Loucy (cell line): ENCODE measurements at regions not wholly inside any gene's neighbourhood (a gene's known extent, or its start where the extent isn't known, plus 50 kb on each side); places are given as distances from the start of the nearest gene placed in this dataset.

Experiments
- H2AFZ ChIP-seq: fragments of 200-600 bp; sonication (generic); 2 replicates; pipeline ENCODE4 v1.6.0; 2016; ENCODE audit warnings: antibody characterized with exemption, mild to moderate bottlenecking, low read length, moderate library complexity
- H3F3A ChIP-seq: fragments of 200-600 bp; 2 replicates; pipeline ENCODE4 v1.6.0; 2016; ENCODE audit warnings: antibody characterized with exemption, low read depth, mild to moderate bottlenecking
- H3K27me3 ChIP-seq: fragments of 200-600 bp; sonication (generic); 2 replicates; pipeline ENCODE4 v1.6.1; 2014; ENCODE audit warnings: low read length, mild to moderate bottlenecking; ENCODE audit not compliant: insufficient read depth, poor library complexity, severe bottlenecking
- H3K36me3 ChIP-seq: fragments of 200-600 bp; sonication (generic); 2 replicates; pipeline ENCODE4 v1.6.1; 2016; ENCODE audit warnings: low read length; ENCODE audit not compliant: insufficient read depth
- H3K4me1 ChIP-seq: fragments of 200-600 bp; sonication (generic); 2 replicates; pipeline ENCODE4 v1.5.1; 2014; ENCODE audit warnings: low read length, mild to moderate bottlenecking; ENCODE audit not compliant: insufficient read depth, poor library complexity, severe bottlenecking
- H3K4me2 ChIP-seq: fragments of 200-600 bp; sonication (generic); 2 replicates; pipeline ENCODE4 v1.6.0; 2014; ENCODE audit warnings: antibody characterized with exemption, low read length, low read depth, mild to moderate bottlenecking; ENCODE audit not compliant: poor library complexity, severe bottlenecking
- H3K4me3 ChIP-seq: fragments of 200-600 bp; sonication (generic); 2 replicates; pipeline ENCODE4 v1.5.1; 2014; ENCODE audit warnings: low read length, mild to moderate bottlenecking, mixed read lengths; ENCODE audit not compliant: poor library complexity, severe bottlenecking
- H3K79me2 ChIP-seq: fragments of 200-600 bp; sonication (generic); 2 replicates; pipeline ENCODE4 v1.6.1; 2014; ENCODE audit warnings: low read length; ENCODE audit not compliant: insufficient read depth
- H3K9ac ChIP-seq: fragments of 200-600 bp; sonication (generic); 2 replicates; pipeline ENCODE4 v1.6.0; 2014; ENCODE audit warnings: mild to moderate bottlenecking, low read depth, low read length, moderate library complexity; ENCODE audit not compliant: poor library complexity, severe bottlenecking
- H3K9me2 ChIP-seq: fragments of 200-600 bp; sonication (generic); replicated peaks from 2 replicates; pipeline ENCODE4 v1.6.1; 2016; ENCODE audit warnings: low read depth, low read length, mixed read lengths
- H3K9me3 ChIP-seq: fragments of 200-600 bp; sonication (generic); 2 replicates; pipeline ENCODE4 v1.6.1; 2014; ENCODE audit warnings: mild to moderate bottlenecking, antibody characterized with exemption, low read length, low read depth; ENCODE audit not compliant: insufficient read depth
- H4K20me1 ChIP-seq: fragments of 200-600 bp; sonication (generic); 2 replicates; pipeline ENCODE4 v1.6.0; 2014; ENCODE audit warnings: antibody characterized with exemption, low read length, mild to moderate bottlenecking; ENCODE audit not compliant: insufficient read depth, poor library complexity, severe bottlenecking
- EZH2phosphoT487 ChIP-seq: fragments of 200-600 bp; IDR thresholded peaks from 2 replicates; pipeline ENCODE4 v1.6.1; 2018; ENCODE audit warnings: antibody characterized with exemption, mild to moderate bottlenecking, moderate library complexity, borderline replicate concordance
- TF ChIP-seq, protein P1 (sequence below): fragments of 200-600 bp; sonication (generic); conservative IDR thresholded peaks from 2 replicates; pipeline ENCODE4 v1.5.1; 2014; ENCODE audit warnings: mild to moderate bottlenecking, antibody characterized with exemption, low read length

DNA sequence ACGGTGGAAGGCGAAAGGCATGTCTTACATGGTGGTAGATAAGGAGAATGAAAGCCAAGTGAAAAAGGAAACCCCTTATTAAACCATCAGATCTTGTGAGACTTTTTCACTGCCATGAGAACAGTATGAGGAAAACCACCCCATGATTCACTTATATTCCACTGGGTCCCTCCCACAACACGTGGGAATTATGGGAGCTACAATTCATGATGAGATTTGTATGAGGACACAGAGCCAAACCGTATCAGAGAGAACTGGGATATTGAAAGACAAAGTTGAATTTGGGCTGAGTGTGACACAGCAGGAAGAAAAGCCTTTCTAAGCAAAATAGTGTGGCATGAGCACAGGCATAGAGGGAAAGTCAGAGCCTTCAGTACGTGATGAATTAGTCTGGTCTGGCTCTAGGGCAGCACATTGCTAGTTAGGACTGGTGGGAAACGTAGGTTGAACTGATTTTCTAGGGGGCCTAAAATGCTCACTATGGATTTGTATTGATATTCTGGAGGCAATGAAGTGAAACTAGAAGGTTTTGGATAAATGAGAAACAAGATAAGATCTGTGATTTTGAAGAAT lies 84.8 kb upstream of the RND3 start:
- no peak overlapping the region for H3K4me2 ChIP-seq
- no peak overlapping the region for H3K4me3 ChIP-seq
- H2AFZ ChIP-seq: no peak overlapping the region
- no peaks in the 10 kb centered on the region for H3K36me3 ChIP-seq
- no peak for TF ChIP-seq EZH2phosphoT487
- TF ChIP-seq, protein P1, sequence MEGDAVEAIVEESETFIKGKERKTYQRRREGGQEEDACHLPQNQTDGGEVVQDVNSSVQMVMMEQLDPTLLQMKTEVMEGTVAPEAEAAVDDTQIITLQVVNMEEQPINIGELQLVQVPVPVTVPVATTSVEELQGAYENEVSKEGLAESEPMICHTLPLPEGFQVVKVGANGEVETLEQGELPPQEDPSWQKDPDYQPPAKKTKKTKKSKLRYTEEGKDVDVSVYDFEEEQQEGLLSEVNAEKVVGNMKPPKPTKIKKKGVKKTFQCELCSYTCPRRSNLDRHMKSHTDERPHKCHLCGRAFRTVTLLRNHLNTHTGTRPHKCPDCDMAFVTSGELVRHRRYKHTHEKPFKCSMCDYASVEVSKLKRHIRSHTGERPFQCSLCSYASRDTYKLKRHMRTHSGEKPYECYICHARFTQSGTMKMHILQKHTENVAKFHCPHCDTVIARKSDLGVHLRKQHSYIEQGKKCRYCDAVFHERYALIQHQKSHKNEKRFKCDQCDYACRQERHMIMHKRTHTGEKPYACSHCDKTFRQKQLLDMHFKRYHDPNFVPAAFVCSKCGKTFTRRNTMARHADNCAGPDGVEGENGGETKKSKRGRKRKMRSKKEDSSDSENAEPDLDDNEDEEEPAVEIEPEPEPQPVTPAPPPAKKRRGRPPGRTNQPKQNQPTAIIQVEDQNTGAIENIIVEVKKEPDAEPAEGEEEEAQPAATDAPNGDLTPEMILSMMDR: no peak
- H3K79me2 ChIP-seq: no peaks in the 10 kb centered on the region
- H3K9ac ChIP-seq: no peak overlapping the region
- H3K4me1 ChIP-seq: no peaks in the 10 kb centered on the region
- H4K20me1 ChIP-seq: no peaks in the 10 kb centered on the region
- H3K9me3 ChIP-seq: no peaks in the 10 kb centered on the region
- no peaks in the 10 kb centered on the region for H3K27me3 ChIP-seq
- no peaks in the 10 kb centered on the region for H3F3A ChIP-seq
- no peaks in the 10 kb centered on the region for H3K9me2 ChIP-seq

DNA sequence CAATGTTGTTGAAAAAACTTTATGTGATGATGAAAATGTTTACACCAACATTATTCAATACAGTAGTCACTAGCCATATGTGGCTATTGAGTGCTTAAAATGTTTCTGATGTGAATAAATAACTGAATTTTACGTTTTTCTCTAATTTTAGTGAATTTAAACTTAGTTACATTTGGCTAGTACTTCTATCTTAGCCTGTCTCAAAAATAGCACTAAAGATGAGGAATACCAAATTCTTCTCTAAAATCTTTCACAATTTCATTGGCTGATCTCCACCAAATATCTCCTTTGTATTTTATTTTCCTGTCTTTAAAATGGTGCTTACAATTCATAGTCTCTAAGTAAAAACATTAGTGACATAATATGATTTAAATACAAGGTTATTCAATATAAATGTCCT lies 83.7 kb upstream of the RND3 start:
- TF ChIP-seq EZH2phosphoT487: no peak
- TF ChIP-seq, protein P1: no peak
- no peaks in the 10 kb centered on the region for H4K20me1 ChIP-seq
- no peaks in the 10 kb centered on the region for H3K9me3 ChIP-seq
- H3K79me2 ChIP-seq: no peaks in the 10 kb centered on the region
- H3K9ac ChIP-seq: no peak overlapping the region
- H3K4me1 ChIP-seq: no peaks in the 10 kb centered on the region
- no peak overlapping the region for H3K4me3 ChIP-seq
- H3K27me3 ChIP-seq: no peaks in the 10 kb centered on the region
- no peaks in the 10 kb centered on the region for H3K36me3 ChIP-seq
- H3F3A ChIP-seq: no peaks in the 10 kb centered on the region
- H2AFZ ChIP-seq: no peak overlapping the region
- H3K4me2 ChIP-seq: no peak overlapping the region
- no peaks in the 10 kb centered on the region for H3K9me2 ChIP-seq

DNA sequence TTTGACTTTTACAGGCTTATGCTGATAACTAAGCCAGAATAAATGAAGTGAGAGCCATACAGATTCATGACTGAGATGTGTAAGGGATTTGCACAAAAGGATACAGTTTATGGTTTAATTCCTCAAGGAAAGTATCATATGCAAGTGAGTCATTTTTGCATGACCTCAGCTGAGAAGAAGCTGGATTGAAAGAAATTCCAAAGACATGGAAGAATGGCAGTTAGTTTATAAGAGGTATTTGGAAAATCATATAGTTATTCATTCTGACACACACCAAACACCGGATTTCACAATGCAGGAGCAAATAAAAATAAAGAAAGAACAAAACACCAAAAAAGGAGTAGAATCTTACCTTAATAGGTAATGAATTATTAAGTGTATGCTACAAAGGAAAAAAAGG lies 83.2 kb upstream of the RND3 start:
- no peaks in the 10 kb centered on the region for H3K27me3 ChIP-seq
- H3K9ac ChIP-seq: no peak overlapping the region

More for the DNA sequence above, 83.2 kb upstream of the RND3 start:
- no peaks in the 10 kb centered on the region for H3K9me2 ChIP-seq
- no peaks in the 10 kb centered on the region for H3K79me2 ChIP-seq
- H2AFZ ChIP-seq: no peak overlapping the region
- no peak overlapping the region for H3K4me2 ChIP-seq
- no peaks in the 10 kb centered on the region for H3K4me1 ChIP-seq
- no peaks in the 10 kb centered on the region for H3K9me3 ChIP-seq
- no peaks in the 10 kb centered on the region for H3K36me3 ChIP-seq
- no peak overlapping the region for H3K4me3 ChIP-seq
- no peaks in the 10 kb centered on the region for H3F3A ChIP-seq
- no peaks in the 10 kb centered on the region for H4K20me1 ChIP-seq
- no peak for TF ChIP-seq EZH2phosphoT487
- TF ChIP-seq, protein P1: no peak
